GM20431 (cell line): ENCODE measurements at regions not wholly inside any gene's neighbourhood (a gene's known extent, or its start where the extent isn't known, plus 50 kb on each side); places are given as distances from the start of the nearest gene placed in this dataset.
"Not testable (repeated sequence)": the region's sequence is repeated elsewhere in the genome, so short reads cannot be mapped to it uniquely, and the experiment has no call there.

ENCODE experiments used
- in situ Hi-C: fragments of 300-500 bp; cut with MseI, MboI; formaldehyde crosslinking; loops from one replicate; pipeline ENCODE4 v1.15.0; 2020; ENCODE audit warnings: low sequenced_read_pairs; ENCODE audit not compliant: unreplicated experiment

DNA sequence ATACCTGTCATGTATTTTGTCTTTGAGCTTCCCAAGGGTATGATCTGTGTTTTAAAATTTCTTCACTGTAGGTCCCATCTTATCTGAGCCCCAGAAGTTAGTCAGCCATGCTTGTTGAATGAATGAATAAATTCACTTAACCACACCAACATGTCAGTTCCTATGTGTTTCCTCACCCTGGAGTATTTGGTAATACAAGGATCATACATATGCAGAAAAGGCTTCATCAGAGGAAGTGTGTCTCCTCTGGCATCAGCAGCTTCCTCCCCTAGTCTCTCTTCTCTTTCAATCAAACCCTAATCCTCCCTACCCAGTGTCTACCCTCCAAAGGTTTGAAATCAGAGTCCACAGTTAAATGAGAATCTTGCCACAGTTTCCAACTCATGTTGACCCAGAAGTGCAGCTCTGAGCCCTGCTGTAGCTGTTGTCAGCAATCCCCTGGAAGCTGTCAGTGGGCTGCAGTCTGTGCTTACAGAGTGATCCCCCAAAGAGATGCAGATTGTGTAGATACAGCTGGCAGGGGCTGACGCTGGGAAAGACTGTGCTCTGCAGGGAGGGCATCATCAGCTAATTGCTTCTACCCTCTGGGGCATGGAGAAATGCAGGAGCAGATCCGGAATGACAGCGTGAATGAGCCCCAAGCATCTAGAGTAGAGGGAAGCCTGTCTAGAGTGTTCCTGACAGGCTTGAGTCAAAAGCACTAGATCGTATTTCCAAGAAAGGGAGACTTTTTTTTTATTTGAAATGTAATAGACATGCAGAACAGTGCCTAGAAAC, 105.0 kb upstream of the WDR11 start:
- in situ Hi-C loops: no loop called here

DNA sequence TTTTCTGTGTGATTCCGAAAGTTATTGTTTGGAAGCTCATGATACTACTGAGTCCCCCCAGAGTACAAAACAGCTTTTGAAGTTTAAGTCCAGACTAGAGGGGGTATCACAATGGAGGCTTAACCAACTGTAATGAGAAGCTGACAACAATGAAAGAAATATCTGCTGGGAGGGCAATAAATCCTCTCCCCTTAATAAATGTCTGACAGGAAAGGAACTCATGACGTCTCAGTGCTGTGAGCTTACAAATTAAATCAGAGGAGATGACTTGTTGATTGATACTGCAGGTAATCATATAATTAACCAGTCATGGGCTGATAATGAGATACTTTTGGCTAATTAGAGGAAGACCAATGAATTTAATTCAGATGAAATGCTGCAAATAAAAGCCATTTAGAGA, 102.6 kb upstream of the WDR11 start:
- in situ Hi-C loops: no loop called here

DNA sequence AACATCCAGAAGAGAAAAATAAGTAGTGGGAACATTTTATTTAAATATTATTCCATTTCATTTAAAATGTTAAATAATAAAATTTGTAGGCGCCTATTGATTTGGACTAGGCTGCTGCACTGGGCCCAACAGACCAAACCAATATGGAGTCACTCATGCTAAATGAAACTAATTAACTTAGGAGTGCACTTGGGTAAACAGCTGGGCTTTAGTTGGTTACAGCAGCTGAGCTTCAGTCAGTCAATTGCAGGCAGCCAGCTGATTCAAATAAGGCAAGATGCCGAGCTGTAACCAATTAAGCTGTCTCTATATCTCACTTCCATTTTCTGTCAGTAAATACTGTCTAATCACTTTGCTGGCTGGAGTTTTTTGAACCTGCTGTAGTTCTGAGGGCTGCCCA, 102.1 kb upstream of the WDR11 start:
- in situ Hi-C loops: no loop called here

DNA sequence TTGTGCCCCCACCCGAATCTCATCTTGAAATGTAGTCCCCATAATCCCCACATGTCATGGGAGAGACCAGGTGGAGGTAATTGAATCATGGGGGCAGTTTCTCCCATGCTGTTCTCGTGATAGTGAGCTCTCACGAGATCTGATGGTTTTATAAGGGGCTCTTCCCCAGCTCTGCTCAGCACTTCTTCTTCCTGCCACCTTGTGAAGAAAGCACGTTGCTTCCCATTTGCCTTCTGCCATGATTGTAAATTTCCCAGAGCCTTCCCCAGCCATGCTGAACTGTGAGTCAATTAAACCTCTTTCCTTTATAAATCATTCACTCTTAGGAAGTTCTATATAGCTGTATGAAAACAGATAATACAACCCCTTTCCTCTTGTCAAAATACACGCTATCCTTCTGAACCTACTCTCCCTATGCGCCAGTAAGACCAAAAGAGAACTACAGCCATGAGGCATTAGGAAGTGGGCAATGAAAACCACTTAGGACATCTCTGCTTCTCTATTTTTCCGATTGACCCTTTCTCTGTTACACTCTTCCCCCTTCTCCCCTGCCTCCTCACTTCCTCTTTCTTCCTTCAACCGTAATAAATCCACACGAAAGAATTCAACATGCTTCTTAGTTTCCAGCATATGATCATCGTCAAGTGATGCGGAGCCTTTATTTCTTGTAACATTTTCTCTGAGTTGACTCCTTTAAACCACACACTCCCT, 101.2 kb upstream of the WDR11 start:
- in situ Hi-C loops: no loop called here

DNA sequence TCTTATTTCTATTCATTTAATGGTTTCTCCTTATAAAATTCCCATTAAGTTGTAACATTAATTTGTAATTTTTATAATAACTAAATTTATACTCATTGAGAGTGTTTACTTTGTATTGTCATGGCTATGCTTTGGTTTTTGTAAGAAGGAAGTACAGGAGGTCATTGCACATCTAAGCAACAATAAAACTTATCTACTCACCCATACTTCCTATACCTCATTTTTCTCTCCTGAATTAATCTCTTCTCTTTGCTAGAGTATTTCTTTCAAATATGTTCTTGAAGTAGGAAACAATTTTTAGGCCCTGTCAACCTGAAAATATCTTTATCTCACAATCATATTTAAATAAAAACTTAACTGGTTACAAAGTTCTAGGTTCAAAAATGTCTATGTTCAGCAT, 95.4 kb upstream of the WDR11 start:
- in situ Hi-C loops: no loop called here

DNA sequence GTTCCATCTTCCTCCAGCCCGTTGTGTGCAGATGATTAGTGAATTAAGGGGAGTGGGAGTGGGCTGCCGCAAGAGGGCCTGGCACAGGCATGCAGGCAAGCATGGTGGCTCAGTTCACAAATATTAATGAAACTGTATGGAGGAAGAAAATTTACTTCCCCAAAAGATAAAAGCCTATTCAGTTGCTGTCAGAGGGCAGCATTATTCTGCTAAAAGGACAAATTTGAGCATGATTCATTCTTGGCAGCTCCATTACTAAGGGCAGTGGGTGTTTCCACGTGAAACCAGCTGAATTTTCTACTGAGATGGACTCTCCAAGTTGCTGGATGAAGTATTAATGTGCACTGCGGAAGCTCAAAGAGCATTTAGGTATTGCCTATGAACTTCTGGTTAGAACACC, 90.9 kb upstream of the WDR11 start:
- in situ Hi-C loops: no loop called here

DNA sequence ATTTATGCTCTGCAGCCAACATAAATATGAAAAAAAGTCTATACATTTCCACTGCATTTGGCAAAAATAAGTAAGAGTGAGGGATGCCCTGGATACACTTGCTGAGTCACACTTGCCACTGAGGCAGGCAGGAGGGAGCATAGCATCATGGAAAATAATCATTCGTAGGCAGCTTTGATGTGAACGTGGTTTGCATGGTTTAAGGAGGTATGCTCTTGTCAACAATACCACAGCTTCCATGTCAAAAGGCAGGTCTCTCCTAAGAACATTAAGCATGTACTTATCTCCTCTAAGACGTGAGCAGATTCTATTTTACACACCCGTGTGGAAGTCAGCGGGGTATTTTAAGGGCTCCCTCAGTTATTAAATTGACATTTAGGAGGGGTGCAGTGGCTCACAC, 89.2 kb upstream of the WDR11 start:
- in situ Hi-C loops: no loop called here

DNA sequence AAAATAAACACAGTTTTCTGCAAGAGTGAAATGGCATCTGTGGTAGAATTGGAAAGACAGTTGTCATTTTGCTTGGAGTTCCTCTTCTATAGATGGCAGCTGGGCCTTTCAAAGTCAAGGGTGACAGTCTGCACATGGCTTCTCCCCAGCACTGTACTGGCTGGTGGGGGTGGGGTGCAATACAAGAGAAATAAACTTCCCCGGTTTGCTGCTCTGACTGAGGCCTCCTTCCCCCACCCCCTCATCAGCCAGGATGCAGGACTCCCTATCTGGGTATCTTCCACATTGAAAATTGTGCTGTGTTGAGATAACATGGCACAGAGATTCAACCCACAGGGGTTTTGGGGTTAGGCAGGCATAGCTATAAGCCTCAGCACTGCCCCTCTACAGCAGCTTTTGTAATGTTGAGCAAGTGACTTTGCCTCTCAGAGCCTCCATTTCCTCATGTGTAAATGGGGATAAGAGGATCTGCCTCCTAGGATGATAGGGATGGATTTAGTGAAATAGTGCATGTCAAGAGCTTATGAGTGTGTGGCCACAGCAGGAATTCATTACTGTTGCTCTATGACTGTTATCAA, 85.8 kb upstream of the WDR11 start:
- in situ Hi-C loops: no loop called here

DNA sequence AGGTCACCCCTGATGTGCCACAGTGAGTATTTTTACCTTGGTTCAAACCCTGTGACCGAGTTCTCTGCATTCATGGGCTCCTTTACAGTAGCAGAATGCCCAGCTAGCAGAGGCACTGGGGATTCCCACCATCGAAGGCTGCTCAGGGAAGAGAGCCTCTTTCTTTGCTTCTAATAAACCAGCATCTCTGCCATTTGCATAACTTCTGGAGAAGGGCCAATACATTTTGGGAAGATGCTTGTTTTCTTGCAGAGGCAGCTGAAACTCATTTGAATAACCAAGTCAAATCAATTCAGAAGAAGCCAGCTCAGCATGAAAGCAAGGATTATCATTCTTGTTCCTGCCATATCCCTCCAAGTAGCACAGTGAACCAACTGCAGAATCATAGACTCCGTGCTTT, 82.9 kb upstream of the WDR11 start:
- in situ Hi-C loops: no loop called here

DNA sequence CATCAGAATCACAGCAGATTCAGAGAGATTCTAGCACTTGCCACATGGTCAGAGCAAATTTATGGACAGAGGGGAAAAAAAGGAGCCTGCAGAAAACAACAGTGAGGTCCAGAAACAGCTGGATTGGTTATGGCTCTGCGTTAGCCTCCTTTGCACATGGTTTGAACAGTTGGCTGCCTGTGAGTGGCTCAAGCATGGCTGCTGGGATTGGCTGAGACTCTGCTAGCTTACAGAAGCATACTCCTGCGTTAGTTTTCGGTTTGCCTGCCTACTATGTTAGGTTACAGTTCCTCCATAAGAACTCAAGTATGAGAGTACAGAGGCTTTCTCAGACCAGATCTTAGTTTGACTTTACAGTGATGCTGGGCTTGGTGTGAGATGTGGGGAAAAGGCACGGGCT, 80.7 kb upstream of the WDR11 start:
- in situ Hi-C loops: no loop called here

DNA sequence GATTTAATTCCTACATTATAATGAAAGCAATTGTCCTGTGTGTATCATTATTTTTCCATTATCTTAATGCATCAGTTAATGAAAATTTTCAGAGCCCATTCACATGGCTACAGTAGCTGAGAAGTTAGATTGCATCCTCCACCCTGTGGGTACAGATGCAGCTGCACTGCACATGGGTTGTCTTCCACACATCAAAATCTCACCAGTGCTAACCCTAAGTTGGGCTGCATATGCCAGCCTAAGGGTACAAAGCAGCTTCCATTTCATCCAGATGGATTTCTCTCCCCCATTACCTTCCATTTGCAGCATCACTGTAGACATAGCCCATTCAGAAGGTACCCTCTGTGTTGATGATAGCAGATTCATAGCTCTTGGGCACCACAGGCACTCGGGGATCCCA, 74.7 kb upstream of the WDR11 start:
- in situ Hi-C loops: no loop called here

DNA sequence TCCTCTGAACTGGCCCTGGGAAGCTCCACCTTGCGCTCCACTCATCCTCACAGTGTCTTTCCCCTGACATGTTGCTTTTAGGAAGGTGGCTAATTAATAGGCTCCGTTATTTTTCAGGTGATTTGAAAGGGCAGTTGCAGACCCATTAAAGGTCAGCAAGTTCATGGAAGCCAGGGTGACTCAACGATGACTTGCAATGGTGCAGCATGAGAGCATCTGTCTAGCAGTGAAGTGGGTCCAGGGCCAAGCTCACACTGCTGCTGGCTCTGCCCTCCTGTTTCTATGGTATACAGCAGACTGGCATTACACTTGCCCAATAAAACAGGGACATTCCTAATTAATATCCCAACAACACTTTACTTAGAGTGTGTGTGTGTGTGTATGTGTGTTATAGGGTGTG, 68.8 kb upstream of the WDR11 start:
- in situ Hi-C loops: no loop called here

DNA sequence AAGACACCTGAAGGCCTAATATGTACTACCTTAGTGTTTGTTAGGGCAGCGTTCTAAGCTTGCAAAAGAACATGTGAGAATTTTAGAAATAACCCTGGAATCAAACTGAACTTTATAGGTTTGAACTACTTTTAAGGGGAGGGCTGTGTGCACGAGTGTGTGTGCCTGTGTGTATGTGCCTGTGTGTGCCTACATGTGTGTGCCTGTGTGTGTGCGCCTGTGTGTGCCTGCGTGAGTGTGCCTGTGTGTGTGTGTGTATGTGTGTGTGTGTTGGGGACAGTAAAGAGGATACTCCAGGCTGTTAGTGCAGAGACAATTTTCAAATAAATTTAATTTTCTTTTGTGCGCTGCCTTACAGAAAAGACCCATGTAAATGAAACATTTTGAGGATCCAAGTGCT, 68.1 kb upstream of the WDR11 start:
- in situ Hi-C loops: no loop called here

DNA sequence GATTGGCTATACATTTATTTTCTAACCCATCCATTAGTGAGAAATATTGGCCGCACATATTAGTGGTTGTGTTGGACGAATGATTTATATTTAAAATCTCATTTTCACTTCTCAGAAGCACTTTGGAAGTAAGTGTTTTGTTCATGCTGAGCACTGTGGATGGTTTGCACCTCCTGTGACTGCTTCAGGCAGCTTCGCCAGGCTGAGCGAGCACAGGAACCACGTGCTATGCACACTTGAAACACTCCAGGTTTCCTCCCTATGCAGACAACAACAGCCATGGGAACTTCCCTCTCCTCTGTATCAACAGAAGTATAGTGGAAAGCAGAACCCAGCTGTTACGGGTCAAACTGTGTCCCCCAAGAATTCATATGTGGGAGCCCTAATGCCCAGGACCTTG, 67.3 kb upstream of the WDR11 start:
- in situ Hi-C loops: no loop called here

DNA sequence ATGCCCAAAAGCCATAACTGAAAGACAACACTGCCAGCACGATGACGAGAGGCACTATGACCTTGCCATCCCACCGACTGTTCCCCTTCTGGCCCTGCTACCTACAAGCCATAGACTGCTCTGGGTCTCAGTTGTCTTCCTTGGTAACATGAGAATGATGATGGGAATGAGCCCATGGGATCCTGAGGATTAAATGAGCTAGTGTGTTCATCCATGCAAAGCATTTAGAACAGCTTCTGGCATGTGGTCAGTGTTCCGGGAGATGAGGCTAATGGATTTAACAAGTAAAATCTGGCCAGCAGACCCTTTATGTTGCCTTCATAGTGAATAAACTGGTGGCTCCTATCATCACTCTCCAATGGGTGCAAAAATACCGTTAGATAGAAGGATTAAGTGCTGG, 62.4 kb upstream of the WDR11 start:
- in situ Hi-C loops: no loop called here

DNA sequence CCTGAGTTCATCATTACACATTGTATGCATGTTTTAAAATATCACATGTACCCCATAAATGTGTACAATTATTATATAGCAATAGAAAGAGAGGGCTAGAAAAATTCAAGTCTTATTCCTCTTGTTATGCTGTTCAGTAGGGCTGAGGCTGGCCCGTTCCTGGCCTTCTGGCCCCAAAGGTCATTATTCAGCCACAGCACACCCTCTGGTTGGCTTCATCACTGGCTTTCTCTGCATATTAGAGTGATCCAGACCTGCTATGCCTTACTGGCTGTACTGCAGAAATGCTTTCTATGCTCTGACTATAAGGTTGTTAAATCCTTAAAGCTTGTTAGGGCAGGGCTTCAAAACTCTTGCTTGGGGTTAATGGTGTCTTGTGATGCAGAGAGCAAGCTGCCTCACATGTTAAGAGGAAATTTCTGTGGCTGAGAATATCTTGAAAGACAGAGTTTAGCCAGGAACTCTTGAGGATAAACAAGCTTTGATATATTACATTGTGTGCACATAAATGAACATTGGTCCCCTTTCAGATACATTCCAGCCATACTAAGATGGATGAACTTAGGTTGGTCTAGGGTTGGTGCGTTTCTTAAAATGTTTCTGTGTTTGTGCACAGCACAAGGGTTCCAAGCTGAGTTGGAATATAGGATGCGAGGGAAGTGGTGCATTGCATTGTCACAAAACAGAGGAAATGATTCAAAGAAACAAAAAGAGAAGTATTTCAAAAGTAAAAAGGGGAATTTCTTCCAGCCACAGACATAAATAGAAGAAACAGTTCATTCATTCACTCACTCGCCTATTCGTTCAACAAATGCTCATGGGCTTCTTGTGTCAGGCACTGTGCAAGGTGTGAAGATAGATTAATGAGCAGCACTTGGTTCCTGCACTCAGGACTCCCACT, 61.6 kb upstream of the WDR11 start:
- in situ Hi-C loops: no loop called here

DNA sequence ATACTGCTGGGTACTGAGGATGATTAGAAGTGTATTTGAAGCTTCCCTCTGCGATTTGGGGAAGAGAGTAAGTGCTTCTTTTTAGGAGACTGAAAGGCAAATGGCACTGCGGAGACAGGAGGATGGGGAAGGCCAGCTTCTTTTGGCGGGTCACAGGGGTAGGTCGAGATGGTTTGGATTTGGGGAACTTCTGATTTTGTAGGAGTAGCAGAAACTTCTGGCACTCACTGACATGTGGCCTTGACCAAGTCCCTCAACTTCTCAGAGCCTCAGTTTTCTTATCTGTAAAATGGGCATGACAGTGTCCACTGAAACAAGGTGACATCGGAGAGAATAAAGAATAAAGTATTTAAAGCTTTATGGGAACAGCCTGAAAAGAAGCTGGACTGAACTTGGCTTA, 59.8 kb upstream of the WDR11 start:
- in situ Hi-C loops: no loop called here

DNA sequence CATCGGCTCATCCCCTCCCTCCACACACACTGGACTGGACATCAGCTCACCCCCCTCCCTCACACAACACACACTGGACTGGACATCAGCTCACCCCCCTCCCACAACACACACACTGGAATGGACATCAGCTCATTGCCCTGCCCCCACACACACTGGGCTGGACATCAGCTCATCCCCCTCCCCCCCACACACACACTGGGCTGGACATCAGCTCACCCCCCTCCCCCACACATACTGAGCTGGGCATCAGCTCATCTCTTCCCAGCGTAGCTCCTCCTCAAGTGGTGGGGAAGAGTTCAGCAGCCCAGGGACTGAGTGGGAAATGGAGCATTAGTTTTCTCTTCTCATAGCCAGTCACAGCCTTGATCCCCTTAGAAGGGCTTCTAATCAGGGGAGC, 58.1 kb upstream of the WDR11 start:
- in situ Hi-C loops: no loop called here

DNA sequence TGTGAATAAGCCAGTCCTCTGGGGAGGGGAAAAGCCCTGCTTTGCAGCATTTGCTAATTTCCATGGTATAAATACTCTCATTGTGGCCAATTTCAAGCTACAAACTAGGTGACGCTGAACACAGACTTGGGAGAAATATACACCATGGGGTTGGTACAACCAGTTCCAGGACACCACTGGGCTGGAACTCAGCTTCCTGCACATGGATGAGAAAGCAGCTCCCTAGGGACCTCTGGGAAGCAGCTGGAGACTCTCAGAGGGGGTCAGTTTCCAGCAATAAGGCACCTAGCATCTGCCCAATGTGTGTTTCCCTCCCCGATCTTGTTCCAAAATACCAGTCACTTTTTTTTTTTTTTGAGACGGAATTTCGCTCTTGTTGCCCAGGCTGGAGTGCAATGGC, 56.8 kb upstream of the WDR11 start:
- in situ Hi-C loops: no loop called here

DNA sequence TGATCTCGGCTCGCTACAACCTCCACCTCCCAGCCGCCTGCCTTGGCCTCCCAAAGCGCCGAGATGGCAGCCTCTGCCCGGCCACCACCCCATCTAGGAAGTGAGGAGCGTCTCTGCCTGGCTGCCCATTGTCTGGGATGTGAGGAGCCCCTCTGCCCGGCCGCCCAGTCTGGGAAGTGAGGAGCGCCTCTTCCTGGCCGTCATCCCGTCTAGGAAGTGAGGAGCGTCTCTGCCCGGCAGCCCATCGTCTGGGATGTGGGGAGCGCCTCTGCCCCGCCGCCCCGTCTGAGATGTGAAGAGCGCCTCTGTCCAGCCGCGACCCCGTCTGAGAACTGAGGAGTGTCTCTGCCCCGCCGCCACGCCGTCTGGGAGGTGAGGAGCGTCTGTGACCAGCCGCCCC, 52.9 kb upstream of the WDR11 start:
- in situ Hi-C loops: not testable (repeated sequence)

DNA sequence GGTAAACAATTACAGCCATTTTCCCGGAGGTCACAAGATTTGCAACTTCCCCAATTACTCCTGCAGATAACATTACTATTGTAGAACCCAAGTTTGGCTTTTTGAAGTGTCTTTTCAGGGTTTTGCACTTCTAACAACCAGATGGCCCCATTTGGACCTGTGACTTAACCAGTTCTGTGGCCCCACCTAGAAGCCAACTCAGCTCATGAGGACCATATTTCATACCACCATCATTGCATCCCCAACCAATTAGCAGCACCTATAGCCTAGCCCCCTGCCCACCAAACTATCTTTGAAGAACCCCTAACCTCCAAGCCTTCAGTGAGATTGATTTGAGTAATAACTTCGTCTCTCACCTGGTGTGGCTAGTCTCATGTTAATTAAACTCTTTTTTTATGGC, 51.3 kb upstream of the WDR11 start:
- in situ Hi-C loops: no loop called here
